ENCODE measurements at regions not wholly inside any gene's neighbourhood (a gene's known extent, or its start where the extent isn't known, plus 50 kb on each side); places are given as distances from the start of the nearest gene placed in this dataset.

DNA sequence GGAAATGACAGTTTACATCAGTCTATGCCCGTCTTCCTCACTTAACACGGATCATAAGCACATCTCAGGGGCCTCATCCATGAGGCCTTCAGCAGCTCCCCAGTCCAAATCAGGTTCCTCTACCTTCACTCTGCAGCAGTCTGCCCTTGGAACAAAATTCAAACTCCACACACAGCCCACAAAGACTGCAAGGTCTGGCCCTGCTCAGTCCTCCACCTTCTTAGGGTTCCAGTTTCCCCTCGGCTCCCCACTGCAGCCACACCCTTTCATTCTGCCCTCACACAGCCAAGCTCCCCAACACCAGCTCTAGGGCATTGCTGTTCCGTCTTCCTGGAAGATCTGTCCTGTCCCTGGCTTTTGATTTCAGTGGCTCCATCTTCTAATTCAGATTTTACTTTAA lies 95.2 kb upstream of the IQSEC1 start:
- TF ChIP-seq POLR2A (IDR thresholded peaks at IDR 0.05), result no peak
- TF ChIP-seq, protein P1, sequence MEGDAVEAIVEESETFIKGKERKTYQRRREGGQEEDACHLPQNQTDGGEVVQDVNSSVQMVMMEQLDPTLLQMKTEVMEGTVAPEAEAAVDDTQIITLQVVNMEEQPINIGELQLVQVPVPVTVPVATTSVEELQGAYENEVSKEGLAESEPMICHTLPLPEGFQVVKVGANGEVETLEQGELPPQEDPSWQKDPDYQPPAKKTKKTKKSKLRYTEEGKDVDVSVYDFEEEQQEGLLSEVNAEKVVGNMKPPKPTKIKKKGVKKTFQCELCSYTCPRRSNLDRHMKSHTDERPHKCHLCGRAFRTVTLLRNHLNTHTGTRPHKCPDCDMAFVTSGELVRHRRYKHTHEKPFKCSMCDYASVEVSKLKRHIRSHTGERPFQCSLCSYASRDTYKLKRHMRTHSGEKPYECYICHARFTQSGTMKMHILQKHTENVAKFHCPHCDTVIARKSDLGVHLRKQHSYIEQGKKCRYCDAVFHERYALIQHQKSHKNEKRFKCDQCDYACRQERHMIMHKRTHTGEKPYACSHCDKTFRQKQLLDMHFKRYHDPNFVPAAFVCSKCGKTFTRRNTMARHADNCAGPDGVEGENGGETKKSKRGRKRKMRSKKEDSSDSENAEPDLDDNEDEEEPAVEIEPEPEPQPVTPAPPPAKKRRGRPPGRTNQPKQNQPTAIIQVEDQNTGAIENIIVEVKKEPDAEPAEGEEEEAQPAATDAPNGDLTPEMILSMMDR (IDR thresholded peaks at IDR 0.05), result no peak

Data from stomach (tissue), 4 donors.